ENCODE measurements at regions not wholly inside any gene's neighbourhood (a gene's known extent, or its start where the extent isn't known, plus 50 kb on each side); places are given as distances from the start of the nearest gene placed in this dataset.

- no peak for TF ChIP-seq GATA2 (IDR thresholded peaks at IDR 0.05; ENCODE audit: low read depth, low read length)
- TF ChIP-seq GATA3 (IDR thresholded peaks at IDR 0.05; ENCODE audit: low read depth, low read length), result no peak
Measured at GRCh38 chr11:109564241-109564640, 142.3 kb downstream of the C11orf87 start.

Data from SH-SY5Y (cell line).